Activated T-helper 9 cell treated with anti-CD3 and anti-CD28 coated beads, Interleukin-2, amount 50 U/mL, for 16 hours (primary cell): ENCODE measurements at regions not wholly inside any gene's neighbourhood (a gene's known extent, or its start where the extent isn't known, plus 50 kb on each side); places are given as distances from the start of the nearest gene placed in this dataset.

Experiments
- DNase-seq: peaks from one replicate; pipeline ENCODE4 v3.0.0-alpha.2; 2020; ENCODE audit warnings: low read depth

GRCh38 chr1:25055961-25056360 lies 125.9 kb upstream of the RUNX3 start:
- DNase-seq: no peak

GRCh38 chr1:25055324-25055780 lies 125.3 kb upstream of the RUNX3 start:
- no peak for DNase-seq

DNA sequence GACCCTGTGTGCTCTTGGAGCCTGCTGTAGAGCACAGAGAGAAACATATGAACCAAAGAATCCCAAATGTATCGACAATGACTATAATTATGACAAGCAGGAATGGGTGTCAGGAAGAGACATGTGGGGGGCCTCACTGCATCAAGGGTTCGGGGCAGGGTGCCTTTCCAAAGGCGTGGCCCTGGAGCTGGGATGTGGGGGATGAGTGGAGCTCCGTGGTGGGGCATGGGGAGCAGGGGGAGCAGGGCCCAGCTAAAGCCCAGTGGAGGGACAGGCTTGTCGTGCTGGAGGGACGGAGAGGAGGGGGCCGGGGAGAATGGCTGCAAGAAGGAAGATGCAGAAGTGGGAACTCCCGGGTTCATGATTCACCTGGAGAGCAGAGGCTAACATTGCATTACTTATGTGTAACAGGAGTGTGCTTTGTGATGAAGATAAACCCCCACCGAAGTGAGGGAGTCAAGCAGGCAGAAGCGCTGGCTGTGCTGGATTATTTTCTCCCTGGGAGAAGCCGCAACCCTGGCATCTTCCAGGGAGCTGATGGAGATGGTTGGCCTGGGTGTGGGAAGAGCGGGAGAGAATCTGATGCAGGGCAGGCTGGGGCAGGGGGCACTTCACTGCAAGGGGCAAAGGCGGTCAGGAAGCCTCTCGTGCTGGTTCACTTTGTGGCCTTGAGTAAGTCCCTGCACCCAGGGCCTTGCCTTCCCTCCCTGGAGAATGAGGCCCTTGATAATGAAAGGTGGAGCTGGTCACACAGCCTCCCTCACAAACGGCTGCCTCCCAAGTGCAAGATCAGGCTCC lies 124.6 kb upstream of the RUNX3 start:
- DNase-seq: no peak

GRCh38 chr1:25053576-25054250 lies 123.6 kb upstream of the RUNX3 start:
- no peak for DNase-seq

- DNase-seq: no peak
These were observed 121.8 kb upstream of the RUNX3 start for GRCh38 chr1:25051906-25052305.

DNA sequence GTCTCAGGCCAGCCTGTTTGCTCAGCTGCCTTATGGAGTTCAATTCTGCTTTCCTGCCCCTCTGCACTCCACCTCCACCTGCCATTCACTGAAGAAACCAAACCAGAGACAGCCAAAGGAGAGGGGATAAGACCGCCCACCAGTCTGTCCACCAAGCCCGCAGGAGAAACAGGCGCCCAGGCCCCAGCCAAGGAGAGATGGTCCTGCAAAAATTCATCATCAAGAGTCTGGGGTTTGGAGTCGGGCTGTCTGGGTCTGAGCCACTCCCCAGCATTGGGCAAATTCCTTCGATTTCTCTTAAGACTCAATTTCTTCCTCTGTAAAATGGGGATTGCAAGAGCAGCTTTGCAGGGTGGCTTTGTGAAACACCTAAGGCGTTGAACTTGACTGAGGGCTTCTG lies 121.4 kb upstream of the RUNX3 start:
- no peak for DNase-seq

- no peak for DNase-seq
These were observed 120.1 kb upstream of the RUNX3 start for GRCh38 chr1:25050165-25050564.

- no peak for DNase-seq
These were observed 119.1 kb upstream of the RUNX3 start for GRCh38 chr1:25049190-25049589.

DNA sequence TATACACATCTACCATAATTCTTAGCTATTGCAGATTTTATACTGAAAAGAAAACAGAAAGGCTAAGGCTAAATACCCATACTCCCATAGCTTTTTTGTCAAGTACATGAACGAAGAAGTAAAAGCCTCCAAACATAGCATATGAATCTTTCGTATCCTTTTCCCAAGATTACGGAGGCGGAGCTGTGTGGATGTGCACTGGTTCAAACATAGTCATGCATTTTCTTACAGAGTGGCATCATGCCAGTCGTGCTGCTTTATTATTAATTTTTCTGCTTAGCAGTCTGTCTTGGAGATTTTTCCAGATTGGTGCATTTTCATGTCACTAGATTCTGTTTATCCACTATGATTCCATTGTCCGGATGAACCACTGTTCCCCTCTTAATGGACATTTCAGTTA lies 118.7 kb upstream of the RUNX3 start:
- DNase-seq: no peak

GRCh38 chr1:25047506-25048240 lies 117.6 kb upstream of the RUNX3 start:
- DNase-seq: no peak

DNA sequence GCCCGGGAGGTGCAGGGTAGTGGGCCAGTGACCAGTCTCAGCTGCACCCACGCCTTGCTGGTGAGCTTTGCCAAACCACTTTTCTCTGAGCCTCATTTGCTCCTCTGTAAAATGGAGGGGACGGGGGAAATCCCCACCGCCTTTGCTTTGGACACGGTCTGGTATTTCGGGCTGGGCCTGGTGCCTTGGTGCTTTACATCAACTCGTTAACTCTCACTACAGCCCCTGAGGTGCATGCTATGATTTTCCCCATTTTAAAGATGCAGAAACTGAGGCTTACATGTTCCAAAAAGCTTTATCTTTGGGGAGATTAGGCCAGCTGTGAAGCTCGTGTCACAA lies 116.1 kb upstream of the RUNX3 start:
- DNase-seq: no peak

- no peak for DNase-seq
These were observed 115.6 kb upstream of the RUNX3 start for GRCh38 chr1:25045480-25046193.

- DNase-seq: no peak
These were observed 113.1 kb upstream of the RUNX3 start for GRCh38 chr1:25043228-25043580.

DNA sequence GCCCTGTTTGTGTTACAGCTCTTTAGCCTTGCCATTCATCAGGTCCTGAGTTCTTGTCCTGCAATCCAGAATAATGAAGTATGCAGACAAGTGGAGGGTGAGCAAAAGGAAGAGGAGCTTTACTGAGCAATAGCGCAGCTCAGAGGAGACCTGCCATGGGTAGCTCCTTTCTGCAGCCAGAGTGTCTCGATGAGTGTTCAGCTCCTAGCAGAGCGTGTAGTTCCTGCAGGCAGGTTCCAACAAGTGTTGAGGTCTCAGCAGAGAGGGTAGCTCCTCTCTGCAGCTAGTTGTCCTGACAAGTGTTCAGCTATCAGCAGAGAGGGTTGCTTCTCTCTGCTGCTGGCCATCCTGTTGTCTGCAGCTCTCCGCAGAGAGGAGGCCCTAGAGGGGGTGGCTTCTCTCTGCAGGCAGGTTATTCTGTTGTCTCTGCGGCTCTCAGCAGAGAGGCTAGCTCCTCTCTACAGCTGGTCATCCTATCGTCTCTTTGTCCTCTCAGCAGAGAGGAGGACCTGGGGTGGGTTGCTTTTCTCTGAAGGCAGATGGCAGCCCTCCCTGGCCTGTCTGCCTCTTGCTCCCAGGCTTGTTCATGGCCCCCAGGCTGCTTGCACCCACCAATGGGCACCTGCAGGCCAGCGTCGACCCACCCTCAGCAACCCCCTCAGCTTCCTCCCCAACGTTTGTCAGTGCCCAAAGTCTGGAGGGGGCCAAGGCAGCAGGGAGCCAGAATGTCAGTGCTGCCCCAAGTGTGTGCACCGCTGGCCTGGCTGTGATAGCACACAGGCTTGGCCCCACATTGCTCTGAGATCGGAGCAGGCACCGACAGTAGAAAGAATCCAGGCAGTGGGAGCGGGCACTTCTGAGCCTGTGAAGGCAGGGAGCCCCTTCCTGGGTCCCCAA lies 112.5 kb upstream of the RUNX3 start:
- no peak for DNase-seq

GRCh38 chr1:25041916-25042315 lies 111.8 kb upstream of the RUNX3 start:
- no peak for DNase-seq

DNA sequence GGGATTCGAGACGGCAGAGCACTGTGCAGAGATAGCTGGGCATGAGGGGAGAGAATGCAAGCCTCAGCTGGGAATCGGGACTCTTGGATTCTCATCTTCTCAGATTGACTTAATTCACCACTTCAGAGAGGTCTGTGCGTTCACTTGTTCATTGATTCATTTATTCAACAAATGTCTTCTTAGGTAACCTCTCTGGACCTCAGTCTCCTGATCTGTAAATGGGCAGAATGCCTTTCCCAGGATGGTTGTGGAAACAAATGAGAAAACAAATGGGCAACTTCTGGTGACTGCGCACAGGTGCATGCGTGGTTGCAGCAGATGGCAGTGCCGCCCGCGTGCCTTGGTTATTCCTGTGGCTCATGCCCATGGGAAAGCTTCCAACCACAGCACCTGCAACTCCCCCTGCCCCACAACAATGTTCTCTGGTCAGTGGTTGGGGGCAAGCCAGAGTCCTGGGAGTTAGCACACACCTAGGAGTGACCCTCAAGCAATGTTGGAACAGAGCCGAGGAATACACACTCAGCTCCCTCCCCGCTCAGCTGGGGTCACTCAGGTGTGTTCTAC lies 110.1 kb upstream of the RUNX3 start:
- no peak for DNase-seq

GRCh38 chr1:25039229-25039628 lies 109.2 kb upstream of the RUNX3 start:
- no peak for DNase-seq

GRCh38 chr1:25038699-25039098 lies 108.6 kb upstream of the RUNX3 start:
- DNase-seq: no peak

GRCh38 chr1:25037174-25038074 lies 107.3 kb upstream of the RUNX3 start:
- DNase-seq: peak; percentile 55

- DNase-seq: no peak
These were observed 106.1 kb upstream of the RUNX3 start for GRCh38 chr1:25036117-25036546.
